ENCODE measurements at regions not wholly inside any gene's neighbourhood (a gene's known extent, or its start where the extent isn't known, plus 50 kb on each side); places are given as distances from the start of the nearest gene placed in this dataset.

DNA sequence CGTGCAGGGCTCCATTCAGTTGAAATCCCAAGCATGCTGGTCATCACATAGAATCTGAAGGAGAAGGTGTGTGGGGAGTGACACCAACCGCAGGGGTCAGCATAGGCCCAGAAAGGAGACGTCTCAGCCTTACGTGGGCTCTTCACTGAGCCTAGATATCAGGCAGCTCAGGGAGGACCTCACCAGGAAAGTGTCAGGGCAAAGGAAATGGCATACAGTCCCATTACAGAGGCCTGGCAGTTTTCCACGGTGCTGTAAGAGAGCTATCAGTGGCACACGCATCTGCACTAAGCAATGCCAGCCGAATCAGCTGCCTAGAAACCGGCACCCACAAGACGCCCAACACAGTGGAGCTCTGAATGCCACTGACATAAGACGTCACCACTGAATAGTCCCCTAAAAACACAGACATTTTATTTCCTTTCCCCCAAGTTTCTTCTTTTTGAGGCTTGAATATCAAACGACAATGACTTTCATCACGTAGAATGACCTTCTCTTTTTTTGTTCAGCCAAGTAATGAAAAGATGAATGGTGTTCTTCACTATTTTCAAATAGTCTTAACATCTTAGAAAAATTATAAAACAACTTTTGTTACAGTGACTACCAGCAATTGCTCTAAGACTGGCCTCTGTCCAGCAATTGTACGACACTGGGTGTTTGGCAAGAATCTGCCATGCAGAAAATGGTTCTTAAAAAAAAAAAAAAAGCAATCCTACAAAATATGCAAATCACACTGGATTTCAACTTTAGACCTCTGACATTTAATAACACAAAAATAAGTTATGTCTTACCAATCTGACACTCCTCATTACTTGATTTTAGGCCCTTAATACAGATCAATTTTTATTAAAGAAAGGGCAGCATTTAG lies 88.9 kb upstream of the FOXQ1 start:
- Mint-ChIP-seq H3K27me3 (ENCODE audit: unreplicated experiment) (peaks cover 8% of the 10 kb centered on the region), H3K4me3 (ENCODE audit: unreplicated experiment) (no peak overlapping the region), H3K4me1 (ENCODE audit: unreplicated experiment) (no peaks in the 10 kb centered on the region), H3K27ac (ENCODE audit: unreplicated experiment) (no peak overlapping the region), H3K9me3 (ENCODE audit: unreplicated experiment) (no peaks in the 10 kb centered on the region), H3K36me3 (ENCODE audit: unreplicated experiment) (no peaks in the 10 kb centered on the region)
- TF ChIP-seq CTCF (IDR thresholded peaks at IDR 0.05) = no peak
- DNase-seq (ENCODE audit: extremely low spot score, unreplicated experiment) = no peak

GRCh38 chr6:1217396-1217795 lies 94.5 kb upstream of the FOXQ1 start:
- Mint-ChIP-seq H3K27ac (ENCODE audit: unreplicated experiment) (no peak overlapping the region), H3K4me1 (ENCODE audit: unreplicated experiment) (no peaks in the 10 kb centered on the region), H3K27me3 (ENCODE audit: unreplicated experiment) (peaks cover 14% of the 10 kb centered on the region), H3K4me3 (ENCODE audit: unreplicated experiment) (no peak overlapping the region), H3K36me3 (ENCODE audit: unreplicated experiment) (no peaks in the 10 kb centered on the region), H3K9me3 (ENCODE audit: unreplicated experiment) (no peaks in the 10 kb centered on the region)
- DNase-seq (ENCODE audit: extremely low spot score, unreplicated experiment) = no peak
- no peak for TF ChIP-seq CTCF (IDR thresholded peaks at IDR 0.05)

- Mint-ChIP-seq H3K4me1 (ENCODE audit: unreplicated experiment) (no peaks in the 10 kb centered on the region), H3K27me3 (ENCODE audit: unreplicated experiment) (peaks cover 17% of the 10 kb centered on the region), H3K9me3 (ENCODE audit: unreplicated experiment) (no peaks in the 10 kb centered on the region), H3K4me3 (ENCODE audit: unreplicated experiment) (no peak overlapping the region), H3K27ac (ENCODE audit: unreplicated experiment) (no peak overlapping the region), H3K36me3 (ENCODE audit: unreplicated experiment) (no peaks in the 10 kb centered on the region)
- no peak for DNase-seq (ENCODE audit: extremely low spot score, unreplicated experiment)
- TF ChIP-seq CTCF (IDR thresholded peaks at IDR 0.05) = no peak
Measured at GRCh38 chr6:1216488-1216974, 95.4 kb upstream of the FOXQ1 start.

DNA sequence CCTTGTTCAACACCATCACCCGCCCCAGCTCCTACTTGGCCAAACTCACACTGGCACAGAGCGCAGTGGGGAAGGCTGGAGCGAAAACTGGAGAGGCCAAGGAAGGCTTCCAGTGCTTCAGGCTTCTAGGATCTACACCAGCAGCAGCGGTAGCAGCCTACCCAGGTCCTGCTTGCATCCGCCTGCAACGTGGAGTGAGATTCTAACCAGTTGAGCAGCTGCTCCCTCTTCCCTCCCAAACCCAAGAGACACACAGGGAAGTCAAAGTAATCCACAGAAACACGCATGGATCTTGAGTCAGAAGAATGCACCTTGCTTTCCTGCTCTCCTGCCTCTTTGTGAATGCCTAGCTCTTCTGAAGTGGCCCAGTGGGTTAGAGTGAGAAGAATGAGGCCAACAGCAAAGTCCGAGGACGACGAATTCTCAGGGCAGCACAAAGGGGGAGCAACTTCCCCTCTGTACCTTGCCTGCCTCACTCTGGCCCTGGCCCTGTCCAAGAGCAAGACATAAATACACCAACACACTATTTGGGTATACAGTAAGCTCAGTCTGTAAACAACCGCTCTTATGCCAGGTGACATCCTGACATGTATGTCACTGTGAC lies 95.9 kb upstream of the FOXQ1 start:
- Mint-ChIP-seq H3K4me1 (ENCODE audit: unreplicated experiment) (no peaks in the 10 kb centered on the region), H3K27ac (ENCODE audit: unreplicated experiment) (no peak overlapping the region), H3K36me3 (ENCODE audit: unreplicated experiment) (no peaks in the 10 kb centered on the region), H3K9me3 (ENCODE audit: unreplicated experiment) (no peaks in the 10 kb centered on the region), H3K27me3 (ENCODE audit: unreplicated experiment) (peaks cover 17% of the 10 kb centered on the region), H3K4me3 (ENCODE audit: unreplicated experiment) (no peak overlapping the region)
- no peak for TF ChIP-seq CTCF (IDR thresholded peaks at IDR 0.05)
- DNase-seq (ENCODE audit: extremely low spot score, unreplicated experiment) = no peak

- no peaks in the 10 kb centered on the region for H3K36me3 Mint-ChIP-seq (ENCODE audit: unreplicated experiment)
- no peaks in the 10 kb centered on the region for H3K4me1 Mint-ChIP-seq (ENCODE audit: unreplicated experiment)
- no peak overlapping the region for H3K4me3 Mint-ChIP-seq (ENCODE audit: unreplicated experiment)
- H3K9me3 Mint-ChIP-seq (ENCODE audit: unreplicated experiment) = no peaks in the 10 kb centered on the region
- H3K27me3 Mint-ChIP-seq (ENCODE audit: unreplicated experiment) = peaks cover 12% of the 10 kb centered on the region
- no peak for DNase-seq (ENCODE audit: extremely low spot score, unreplicated experiment)
- no peak for TF ChIP-seq CTCF (IDR thresholded peaks at IDR 0.05)
- H3K27ac Mint-ChIP-seq (ENCODE audit: unreplicated experiment) = no peak overlapping the region
Measured at GRCh38 chr6:1215023-1215422, 96.9 kb upstream of the FOXQ1 start.

Data from osteocyte (in vitro differentiated cells).